Sigmoid colon (tissue), 6 donors: ENCODE measurements at regions not wholly inside any gene's neighbourhood (a gene's known extent, or its start where the extent isn't known, plus 50 kb on each side); places are given as distances from the start of the nearest gene placed in this dataset.

Source experiments
- DNase-seq: peaks from one replicate; pipeline ENCODE4 v3.0.0-alpha.2; 2019
- H3K27ac ChIP-seq, 4 donors: fragments of 200-600 bp; sonication (generic); one replicate each; pipeline ENCODE4 v1.5.1; 2016 to 2019; ENCODE audit warnings: mild to moderate bottlenecking in 1 of 4
- H3K27me3 ChIP-seq, 3 donors: fragments of 200-600 bp; sonication (generic); one replicate each; pipeline ENCODE4 v1.5.1; 2019; ENCODE audit warnings: mild to moderate bottlenecking in 1 of 3
- H3K36me3 ChIP-seq, 4 donors: fragments of 200-600 bp; sonication (generic); one replicate each; pipeline ENCODE4 v1.5.1; 2016 to 2019
- H3K4me1 ChIP-seq, 4 donors: fragments of 200-600 bp; sonication (generic); one replicate each; pipeline ENCODE4 v1.5.1; 2017 to 2019
- H3K4me3 ChIP-seq, 4 donors: fragments of 200-600 bp; sonication (generic); one replicate each; pipeline ENCODE4 v1.5.1; 2017 to 2019; ENCODE audit warnings: mild to moderate bottlenecking in 2 of 4, moderate library complexity in 1 of 4
- H3K9me3 ChIP-seq, 4 donors: fragments of 200-600 bp in 3 of 4; sonication (generic) in 3 of 4; one replicate each; pipeline versions ENCODE4 v1.5.1 to v1.6.1; 2013 to 2019
- EP300 ChIP-seq, 4 donors: sonication (generic); formaldehyde crosslinking; IDR thresholded peaks; one replicate each; pipeline ENCODE4 v1.6.1; 2017; ENCODE audit warnings: antibody characterized with exemption in 4 of 4
- POLR2A ChIP-seq, 2 donors: fragments of 450-650 bp; IDR thresholded peaks; one replicate each; pipeline ENCODE4 v1.6.1; 2016; ENCODE audit warnings: antibody characterized with exemption in 2 of 2, mild to moderate bottlenecking in 2 of 2, moderate library complexity in 2 of 2
- POLR2AphosphoS5 ChIP-seq, 4 donors: sonication (generic); formaldehyde crosslinking; IDR thresholded peaks; one replicate each; pipeline ENCODE4 v1.6.1; 2017; ENCODE audit warnings: antibody characterized with exemption in 4 of 4
- WGBS, 2 donors: extraction: QIAGEN DNeasy Blood & Tissue Kit; methylation state at CpG; one replicate each; pipeline ENCODE4 v1.1.7; 2013; 5-methylcytosine and 5-hydroxymethylcytosine counted together
- intact Hi-C: fragments of 100-400 bp; cut with DNase I; formaldehyde crosslinking; loops from one replicate; pipeline ENCODE4 v1.15.1; 2023
- TF ChIP-seq, protein P1 (sequence below), 4 experiments: fragments of 450-650 bp in 3 of 4; fragments of 200-600 bp in 1 of 4; IDR thresholded peaks; one replicate each; pipeline ENCODE4 v1.5.1; 2016 to 2019; ENCODE audit warnings: antibody characterized with exemption in 4 of 4, mild to moderate bottlenecking in 3 of 4, moderate library complexity in 2 of 4
- donor health status: healthy with polysubstance abuse.
- donor health status: healthy.

DNA sequence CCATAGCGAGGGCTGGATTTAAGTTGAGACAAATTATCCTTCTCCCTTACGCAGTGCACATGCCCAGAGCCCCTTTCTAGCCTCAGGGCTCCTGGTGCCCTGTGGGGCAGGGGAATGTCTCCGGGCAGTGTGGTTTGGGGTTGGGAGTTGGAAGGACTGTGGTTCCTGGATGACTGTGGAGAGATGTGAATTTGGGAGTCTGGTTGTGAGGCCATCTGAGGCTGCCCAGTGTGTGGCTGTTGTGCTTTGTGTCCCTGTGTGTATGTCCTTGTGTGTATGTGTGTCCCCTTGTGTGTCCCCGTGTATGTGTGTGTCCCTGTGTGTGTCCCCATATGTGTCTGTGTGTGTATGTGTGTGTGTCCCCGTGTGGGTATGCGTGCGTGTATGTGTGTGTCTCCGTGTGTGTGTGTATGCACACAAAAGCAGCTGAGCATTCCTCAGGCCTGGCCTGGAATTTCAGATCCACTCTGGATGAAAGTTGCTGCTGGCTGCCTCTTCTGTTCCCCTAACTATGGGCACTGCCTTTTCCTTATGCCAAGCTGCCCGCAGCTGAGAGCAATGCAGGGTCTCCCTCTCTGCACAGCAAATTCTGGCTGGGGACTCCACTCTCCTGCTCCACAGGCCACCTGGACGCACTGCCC, 65.4 kb downstream of the UBIAD1 start:
- no peak for DNase-seq
- Histone ChIP-seq H3K27me3 (peaks cover 2 to 73% (median 18%) of the 10 kb centered on the region in 3 donors), H3K9me3 (no peaks in the 10 kb centered on the region), H3K36me3 (no peaks in the 10 kb centered on the region), H3K4me1 (peaks cover 0 to 9% (median 6%) of the 10 kb centered on the region in 4 donors), H3K4me3 (no peak overlapping the region), H3K27ac (no peak overlapping the region)
- 87% methylated on average over 10 of the region's 10 CpGs for WGBS, 2 donors
- intact Hi-C loops = loop anchor here (5.0 kb wide), 1 partner anchor 304 kb away; no protein-coding TSS in a partner anchor
- TF ChIP-seq EP300 (IDR thresholded peaks at IDR 0.05) (no peak), POLR2A (IDR thresholded peaks at IDR 0.05) (no peak), POLR2AphosphoS5 (IDR thresholded peaks at IDR 0.05) (no peak)
- TF ChIP-seq, protein P1, sequence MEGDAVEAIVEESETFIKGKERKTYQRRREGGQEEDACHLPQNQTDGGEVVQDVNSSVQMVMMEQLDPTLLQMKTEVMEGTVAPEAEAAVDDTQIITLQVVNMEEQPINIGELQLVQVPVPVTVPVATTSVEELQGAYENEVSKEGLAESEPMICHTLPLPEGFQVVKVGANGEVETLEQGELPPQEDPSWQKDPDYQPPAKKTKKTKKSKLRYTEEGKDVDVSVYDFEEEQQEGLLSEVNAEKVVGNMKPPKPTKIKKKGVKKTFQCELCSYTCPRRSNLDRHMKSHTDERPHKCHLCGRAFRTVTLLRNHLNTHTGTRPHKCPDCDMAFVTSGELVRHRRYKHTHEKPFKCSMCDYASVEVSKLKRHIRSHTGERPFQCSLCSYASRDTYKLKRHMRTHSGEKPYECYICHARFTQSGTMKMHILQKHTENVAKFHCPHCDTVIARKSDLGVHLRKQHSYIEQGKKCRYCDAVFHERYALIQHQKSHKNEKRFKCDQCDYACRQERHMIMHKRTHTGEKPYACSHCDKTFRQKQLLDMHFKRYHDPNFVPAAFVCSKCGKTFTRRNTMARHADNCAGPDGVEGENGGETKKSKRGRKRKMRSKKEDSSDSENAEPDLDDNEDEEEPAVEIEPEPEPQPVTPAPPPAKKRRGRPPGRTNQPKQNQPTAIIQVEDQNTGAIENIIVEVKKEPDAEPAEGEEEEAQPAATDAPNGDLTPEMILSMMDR (IDR thresholded peaks at IDR 0.05) = no peak

DNA sequence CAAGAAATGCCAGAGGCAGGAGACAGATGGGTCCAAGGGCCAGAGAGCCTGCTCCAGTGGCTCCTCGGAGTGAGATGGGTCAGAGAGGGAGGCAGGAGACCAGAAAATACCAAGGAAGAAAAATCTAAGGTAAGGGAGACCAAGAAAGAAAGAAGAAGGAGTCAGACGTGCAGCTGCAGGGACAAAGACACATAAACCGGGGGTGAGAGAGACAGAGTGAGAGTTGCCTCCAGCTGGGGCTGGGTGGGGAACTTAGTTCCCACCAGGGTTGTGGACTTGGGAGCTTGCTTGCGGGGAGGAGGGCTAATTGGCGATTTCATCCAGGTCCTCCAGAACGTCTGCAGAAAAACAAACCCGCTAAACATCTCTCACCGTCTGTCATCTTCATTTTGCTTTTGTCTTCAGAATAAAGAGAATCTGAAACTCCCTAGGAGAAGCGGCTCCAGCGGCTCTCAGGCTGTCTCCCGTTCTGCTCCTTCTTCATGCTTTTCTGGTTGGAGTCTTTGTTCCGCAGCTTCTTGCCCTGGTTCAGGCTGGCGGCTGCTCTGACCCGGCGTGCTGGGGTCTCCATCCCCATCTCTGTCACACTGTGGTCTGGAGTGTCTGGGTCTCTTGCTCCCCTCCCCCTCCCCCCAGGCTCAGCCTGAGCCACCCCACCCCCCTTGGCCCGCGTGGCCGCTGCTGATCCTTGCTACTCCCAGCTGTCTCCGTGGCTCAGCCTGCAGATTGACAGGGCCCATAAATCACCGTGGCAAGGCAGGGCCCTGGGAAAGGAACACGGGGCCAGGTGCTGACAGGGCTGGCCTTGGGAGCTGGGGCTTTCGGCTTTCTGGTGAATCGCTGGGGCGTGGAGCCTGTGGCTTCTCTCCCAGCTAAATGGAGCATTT, 66.6 kb downstream of the UBIAD1 start:
- Histone ChIP-seq H3K27me3 (peaks cover 2 to 85% (median 15%) of the 10 kb centered on the region in 3 donors), H3K9me3 (no peaks in the 10 kb centered on the region), H3K36me3 (no peaks in the 10 kb centered on the region), H3K4me3 (no peak overlapping the region), H3K4me1 (peaks cover 0 to 9% (median 6%) of the 10 kb centered on the region in 4 donors), H3K27ac (no peak overlapping the region)
- no peak for DNase-seq
- no peak for TF ChIP-seq POLR2A (IDR thresholded peaks at IDR 0.05)
- intact Hi-C loops = loop anchor here (5.0 kb wide), 1 partner anchor 303 kb away; no protein-coding TSS in a partner anchor
- WGBS, 2 donors = 15 to 17% methylated on average over 24 of the region's 24 CpGs

DNA sequence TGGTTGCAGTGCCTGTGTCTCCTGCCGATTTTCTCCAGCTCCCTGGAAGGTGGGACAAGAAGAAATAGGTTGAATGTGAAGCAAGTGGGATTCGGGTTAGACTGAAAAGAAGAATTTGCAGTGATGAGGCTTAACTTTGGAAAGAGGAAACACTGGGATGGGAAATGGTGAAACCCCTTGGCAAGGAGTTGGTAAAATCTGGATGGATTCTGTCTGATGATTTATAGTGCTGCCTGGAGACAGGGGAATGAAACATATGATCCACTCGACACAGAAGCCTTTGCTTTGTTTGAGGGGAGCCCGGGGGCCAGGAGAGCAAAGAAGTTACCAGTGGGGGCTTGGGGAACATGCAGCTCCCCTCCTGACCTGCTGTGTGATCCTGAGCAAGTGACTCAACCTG, 67.2 kb downstream of the UBIAD1 start:
- no peaks in the 10 kb centered on the region for H3K36me3 ChIP-seq
- no peak overlapping the region for H3K27ac ChIP-seq
- TF ChIP-seq POLR2A (IDR thresholded peaks at IDR 0.05) (no peak), EP300 (IDR thresholded peaks at IDR 0.05) (no peak), POLR2AphosphoS5 (IDR thresholded peaks at IDR 0.05) (no peak)
- TF ChIP-seq, protein P1 (IDR thresholded peaks at IDR 0.05) = no peak
- DNase-seq = no peak
- intact Hi-C loops = no loop called here
- peaks cover 2 to 92% (median 15%) of the 10 kb centered on the region in 3 donors for H3K27me3 ChIP-seq
- no peaks in the 10 kb centered on the region for H3K9me3 ChIP-seq
- no peak overlapping the region for H3K4me3 ChIP-seq
- 11 to 33% methylated on average over 4 of the region's 4 CpGs for WGBS, 2 donors
- peaks cover 0 to 9% (median 6%) of the 10 kb centered on the region in 4 donors for H3K4me1 ChIP-seq

DNA sequence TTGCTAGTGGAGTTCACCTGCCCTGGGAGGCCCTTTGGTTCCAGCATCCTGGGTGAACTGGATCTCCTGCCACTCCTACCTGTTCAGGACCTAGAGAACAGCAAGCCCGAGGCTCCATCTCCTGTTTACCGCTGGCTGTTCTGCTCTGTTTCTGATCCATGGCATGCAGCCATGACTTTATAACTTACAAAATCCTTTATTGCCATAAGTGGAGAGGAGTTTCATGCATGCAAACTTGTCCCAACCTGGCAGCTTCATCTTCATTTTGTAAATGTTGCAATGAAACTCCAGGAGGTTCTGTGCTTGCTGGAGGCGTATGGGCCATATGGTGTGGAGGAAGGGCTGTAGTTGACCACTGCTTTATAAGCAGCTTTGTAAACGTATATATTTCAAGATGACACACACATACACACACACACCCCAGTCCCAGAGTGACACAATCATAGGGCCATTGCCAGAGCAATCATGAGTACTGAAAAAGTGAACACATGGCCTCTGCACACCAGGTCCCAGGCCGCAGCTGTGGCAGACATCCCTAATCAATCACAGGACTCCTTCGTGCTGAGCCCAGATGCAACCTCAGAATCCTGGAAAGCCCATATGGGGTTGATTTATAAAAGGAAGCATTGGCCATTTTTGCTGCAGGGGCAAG, 69.0 kb downstream of the UBIAD1 start:
- Histone ChIP-seq H3K36me3 (no peaks in the 10 kb centered on the region), H3K4me1 (peaks cover 0 to 9% (median 6%) of the 10 kb centered on the region in 4 donors), H3K9me3 (no peaks in the 10 kb centered on the region), H3K27me3 (peaks cover 2 to 95% (median 10%) of the 10 kb centered on the region in 3 donors), H3K27ac (no peak overlapping the region), H3K4me3 (no peak overlapping the region)
- DNase-seq = no peak
- intact Hi-C loops = no loop called here
- TF ChIP-seq POLR2A (IDR thresholded peaks at IDR 0.05) = no peak
- TF ChIP-seq POLR2AphosphoS5 (IDR thresholded peaks at IDR 0.05) = no peak
- TF ChIP-seq, protein P1 (IDR thresholded peaks at IDR 0.05) = no peak
- TF ChIP-seq EP300 (IDR thresholded peaks at IDR 0.05) = no peak
- WGBS, 2 donors = 17 to 52% methylated on average over 6 of the region's 6 CpGs

DNA sequence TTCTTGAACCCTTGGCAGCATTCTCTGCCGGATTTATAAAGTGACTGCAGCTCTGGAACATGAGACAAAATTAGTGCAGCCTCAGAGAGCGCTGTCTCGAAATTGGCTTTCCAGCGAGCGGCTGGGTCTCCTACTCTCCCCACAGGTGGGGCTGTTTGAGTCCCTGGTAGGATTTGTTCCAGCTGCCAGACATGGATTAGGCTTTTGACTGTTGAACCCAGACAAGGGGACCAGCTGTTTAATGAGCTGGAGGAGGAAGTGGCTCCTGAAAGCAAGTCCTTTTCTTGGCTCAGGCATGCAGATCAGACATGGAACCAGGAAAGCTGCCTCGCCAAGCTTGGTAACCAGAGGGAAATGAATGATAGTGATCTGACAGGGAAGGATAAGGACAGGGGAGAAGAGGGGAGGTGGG, 69.6 kb downstream of the UBIAD1 start:
- Histone ChIP-seq H3K4me1 (peaks cover 0 to 9% (median 6%) of the 10 kb centered on the region in 4 donors), H3K9me3 (no peaks in the 10 kb centered on the region), H3K36me3 (no peaks in the 10 kb centered on the region), H3K4me3 (no peak overlapping the region), H3K27me3 (peaks cover 0 to 92% (median 13%) of the 10 kb centered on the region in 3 donors), H3K27ac (no peak overlapping the region)
- TF ChIP-seq, protein P1 (IDR thresholded peaks at IDR 0.05) = no peak
- TF ChIP-seq POLR2A (IDR thresholded peaks at IDR 0.05) (no peak), EP300 (IDR thresholded peaks at IDR 0.05) (no peak), POLR2AphosphoS5 (IDR thresholded peaks at IDR 0.05) (no peak)
- 67 to 73% methylated on average over 6 of the region's 6 CpGs for WGBS, 2 donors
- no peak for DNase-seq
- intact Hi-C loops = no loop called here
